SIG-M5 treated with dmso at 0.1 percent for 504 hours (cell line): ENCODE measurements at regions not wholly inside any gene's neighbourhood (a gene's known extent, or its start where the extent isn't known, plus 50 kb on each side); places are given as distances from the start of the nearest gene placed in this dataset.
"Not testable (repeated sequence)": the region's sequence is repeated elsewhere in the genome, so short reads cannot be mapped to it uniquely, and the experiment has no call there.

Experiments
- DNase-seq: peaks from one replicate; lab custom pipeline; 2025; ENCODE audit not compliant: unreplicated experiment; lab: John Stamatoyannopoulos, UW

GRCh38 chr6:8969747-8970146 is 534.4 kb upstream of the SLC35B3 start:
- DNase-seq, result no peak

- DNase-seq, result peak; percentile 2
Measured at GRCh38 chr6:8958894-8959511, 523.7 kb upstream of the SLC35B3 start.

DNA sequence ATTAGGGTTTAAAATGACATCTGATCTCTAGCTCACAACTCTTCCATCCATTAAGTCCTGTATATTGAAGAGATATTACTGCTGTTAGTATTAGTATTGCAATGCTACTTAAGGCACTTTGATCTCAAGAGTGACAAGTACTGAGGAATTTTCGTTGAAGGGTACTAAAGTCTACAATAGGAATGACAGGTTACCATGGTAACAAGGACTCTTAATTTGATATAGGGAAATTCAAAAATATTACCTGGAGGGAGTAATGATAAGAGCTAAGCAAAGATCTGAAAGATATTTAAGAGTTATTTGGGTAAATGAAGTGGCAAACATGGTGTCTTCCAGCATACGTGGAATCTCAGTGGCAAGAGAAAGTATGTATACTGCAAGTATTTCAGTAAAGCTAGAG is 518.0 kb upstream of the SLC35B3 start:
- no peak for DNase-seq

DNA sequence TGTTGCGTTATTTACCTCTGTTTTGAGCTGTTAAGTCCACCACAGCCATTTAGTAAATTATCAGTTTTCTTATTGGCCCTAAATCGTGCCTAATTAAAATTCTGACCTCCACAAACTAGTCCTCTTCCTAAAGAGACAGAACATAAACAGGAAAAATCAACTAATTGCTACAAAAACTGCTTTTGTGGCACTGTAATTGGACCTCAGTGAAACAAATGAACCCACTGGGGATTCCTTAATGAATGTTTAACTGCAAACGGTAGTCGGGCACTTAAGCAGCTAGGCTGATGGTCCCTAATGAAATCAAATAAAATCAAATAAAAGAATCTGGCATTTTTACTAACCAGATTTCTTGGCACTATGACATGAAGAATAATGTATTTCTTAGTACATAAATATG is 513.4 kb upstream of the SLC35B3 start:
- DNase-seq, result no peak

DNA sequence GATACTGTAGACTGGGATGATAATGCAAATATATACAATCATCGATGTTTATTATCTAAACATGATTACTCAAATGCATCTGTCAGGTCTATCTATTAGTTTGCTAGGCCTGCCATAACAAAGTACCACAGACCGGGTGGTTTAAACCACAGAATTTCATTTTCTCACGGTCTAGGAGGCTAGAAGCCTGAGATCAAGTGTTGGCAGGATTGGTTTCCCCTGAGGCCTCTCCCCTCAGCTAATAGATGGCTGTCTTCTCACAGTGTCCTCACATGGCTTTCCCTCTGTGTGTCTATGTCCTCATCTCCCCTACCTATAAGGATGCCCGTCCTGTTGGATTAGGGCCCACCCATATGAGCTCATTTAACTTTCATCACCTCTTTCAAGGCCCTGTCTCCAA is 512.6 kb upstream of the SLC35B3 start:
- DNase-seq, result no peak

GRCh38 chr6:8944548-8944947 is 509.2 kb upstream of the SLC35B3 start:
- DNase-seq, result no peak

- no peak for DNase-seq
Measured at GRCh38 chr6:8943073-8943472, 507.7 kb upstream of the SLC35B3 start.

DNA sequence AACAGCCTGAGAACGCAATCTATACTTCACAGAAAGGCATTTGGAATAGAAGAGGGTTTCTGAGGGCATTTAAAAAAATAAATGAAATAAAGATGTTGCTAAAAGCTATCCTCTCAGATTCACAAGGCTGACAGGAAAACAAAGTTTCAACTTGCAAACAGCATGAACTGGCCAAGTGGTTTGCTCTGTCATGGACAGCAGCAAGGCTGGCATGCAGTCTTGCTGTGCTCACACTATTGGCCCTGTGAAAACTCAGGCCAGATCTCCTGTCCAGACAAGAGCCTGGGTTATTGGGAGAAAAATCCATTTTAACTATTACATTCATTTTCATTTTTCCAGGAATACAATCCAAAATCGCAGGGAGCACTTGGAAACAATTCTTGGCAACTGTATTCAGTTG is 506.2 kb upstream of the SLC35B3 start:
- no peak for DNase-seq

GRCh38 chr6:8940356-8940755 is 505.0 kb upstream of the SLC35B3 start:
- no peak for DNase-seq

DNA sequence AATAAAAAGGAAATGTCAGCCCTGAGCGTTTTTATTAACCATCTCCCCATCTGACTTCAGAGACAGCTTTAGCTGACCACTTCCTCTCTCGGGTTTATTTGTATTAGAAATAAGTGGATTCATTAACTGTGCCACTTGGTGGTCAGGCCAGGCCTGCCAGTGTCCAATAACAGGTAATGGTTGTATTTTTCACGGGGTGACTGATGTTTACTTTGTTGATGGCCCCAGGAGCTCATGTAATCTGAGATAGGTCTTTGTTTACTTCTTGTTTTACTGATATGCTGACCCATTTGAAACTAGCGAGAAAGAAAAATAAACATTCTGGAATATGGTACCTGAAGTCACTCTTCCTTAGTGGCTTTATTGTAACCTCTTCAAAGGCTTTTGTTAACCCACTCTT is 504.3 kb upstream of the SLC35B3 start:
- no peak for DNase-seq

DNA sequence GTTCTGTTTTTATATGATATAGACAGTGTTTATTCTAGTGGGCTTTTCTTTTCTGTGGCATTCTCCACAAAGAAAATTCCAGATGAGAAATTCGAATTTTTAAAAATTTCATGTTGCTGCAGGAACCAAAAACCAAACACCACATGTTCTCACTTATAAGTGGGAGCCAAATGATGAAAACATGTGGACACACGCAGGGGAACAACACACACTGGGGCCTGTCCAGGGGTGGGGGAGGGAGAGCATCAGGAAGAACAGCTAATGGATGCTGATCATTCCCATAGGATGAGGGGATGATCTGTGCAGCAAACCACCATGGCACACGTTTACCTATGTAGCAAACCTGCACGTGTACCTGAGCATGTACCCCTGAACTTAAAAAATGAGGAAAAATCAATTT is 499.0 kb upstream of the SLC35B3 start:
- DNase-seq, result no peak

DNA sequence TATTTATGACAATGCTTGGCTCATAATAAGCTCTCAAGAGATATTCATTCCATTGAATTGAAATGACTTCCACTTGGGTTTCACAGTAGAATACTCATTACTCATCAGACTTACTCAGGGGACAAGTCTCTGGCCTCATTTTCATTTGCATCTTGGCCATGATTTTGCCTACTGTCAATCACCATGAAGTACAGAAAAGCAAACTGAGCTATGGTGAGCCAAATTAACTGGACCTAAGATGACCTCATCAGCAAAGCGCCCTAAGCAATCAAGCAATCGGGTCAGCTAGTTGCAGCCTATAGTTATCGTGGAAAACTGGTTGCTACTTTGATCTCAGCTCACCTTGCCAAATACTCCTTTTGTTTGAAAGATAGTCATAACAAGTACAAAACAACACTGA is 494.7 kb upstream of the SLC35B3 start:
- DNase-seq, result no peak

GRCh38 chr6:8920244-8920643 is 484.9 kb upstream of the SLC35B3 start:
- not testable (repeated sequence) for DNase-seq

DNA sequence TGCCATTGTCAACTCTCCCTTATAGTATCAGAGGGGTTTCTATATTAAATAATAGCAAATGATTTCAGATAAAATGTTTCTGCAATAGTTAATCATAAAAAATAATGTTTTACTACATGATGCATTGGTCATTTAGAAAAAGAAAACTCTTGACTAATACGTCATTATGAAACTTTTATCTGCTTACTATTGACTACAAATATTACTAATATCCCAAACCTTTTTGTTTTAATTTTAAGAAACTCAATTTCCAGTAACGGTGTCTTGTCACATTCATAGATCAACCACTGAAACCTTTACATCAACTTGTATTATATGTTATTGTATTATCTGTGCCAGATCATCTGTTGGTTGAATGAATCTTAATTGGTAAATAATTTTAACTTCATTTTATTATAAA is 482.9 kb upstream of the SLC35B3 start:
- DNase-seq, result no peak

DNA sequence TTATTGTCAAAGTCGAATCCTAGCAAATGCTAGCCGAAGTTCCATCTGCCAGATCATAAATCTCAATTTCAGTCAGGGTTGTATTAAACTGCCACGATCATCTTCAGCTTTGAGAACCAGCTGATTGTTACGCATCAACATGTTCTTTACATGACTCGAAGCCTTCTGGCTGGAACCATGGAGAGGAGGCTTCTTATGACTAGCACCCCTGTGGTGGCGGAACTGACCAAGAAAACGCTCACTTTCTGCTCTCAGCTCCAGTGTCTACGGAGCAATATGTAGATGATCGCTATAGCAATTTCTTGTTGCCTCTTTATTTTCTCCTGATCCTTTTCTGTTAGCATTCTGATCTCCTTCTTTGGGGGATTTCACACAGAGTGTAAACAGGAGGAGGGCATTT is 479.4 kb upstream of the SLC35B3 start:
- no peak for DNase-seq

DNA sequence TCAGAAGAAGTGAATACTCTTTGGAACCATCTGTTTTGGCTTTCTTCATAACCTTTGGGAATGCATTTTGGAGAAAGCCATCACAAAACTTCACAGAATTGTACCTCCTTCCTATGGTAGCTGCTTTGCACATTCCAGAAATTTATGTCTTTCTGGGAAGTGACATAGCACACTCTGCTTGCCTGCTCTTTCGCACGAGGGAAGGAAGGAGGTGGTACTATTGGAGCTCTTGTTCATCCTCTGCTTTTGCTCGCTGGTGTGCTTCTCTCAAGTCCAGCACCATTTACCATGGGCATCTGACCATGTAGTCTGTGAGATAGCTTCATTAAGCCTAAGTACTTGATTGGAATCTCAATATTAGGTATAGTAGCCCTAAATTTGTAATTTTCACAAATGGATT is 473.3 kb upstream of the SLC35B3 start:
- DNase-seq, result no peak

GRCh38 chr6:8906699-8907098 is 471.4 kb upstream of the SLC35B3 start:
- DNase-seq, result no peak

DNA sequence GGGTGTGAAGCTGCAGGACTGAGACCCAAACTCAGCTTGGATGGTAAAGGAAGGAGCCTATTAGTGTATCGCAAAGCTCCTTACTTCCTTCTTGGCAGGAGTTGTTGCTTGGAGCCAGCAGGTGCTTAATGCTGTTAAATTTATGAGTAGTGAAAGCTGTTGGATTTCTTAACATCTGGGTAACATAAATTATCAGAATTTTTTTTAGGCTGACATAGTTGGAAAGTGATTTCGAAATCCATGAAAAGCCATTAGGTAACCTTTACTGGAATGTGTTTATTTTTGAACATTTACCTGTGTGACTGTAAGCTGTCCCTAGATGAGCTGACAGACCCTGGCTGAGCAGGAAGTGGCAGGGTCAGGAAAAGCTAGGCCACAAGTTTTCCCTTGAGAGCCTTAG is 470.4 kb upstream of the SLC35B3 start:
- no peak for DNase-seq

DNA sequence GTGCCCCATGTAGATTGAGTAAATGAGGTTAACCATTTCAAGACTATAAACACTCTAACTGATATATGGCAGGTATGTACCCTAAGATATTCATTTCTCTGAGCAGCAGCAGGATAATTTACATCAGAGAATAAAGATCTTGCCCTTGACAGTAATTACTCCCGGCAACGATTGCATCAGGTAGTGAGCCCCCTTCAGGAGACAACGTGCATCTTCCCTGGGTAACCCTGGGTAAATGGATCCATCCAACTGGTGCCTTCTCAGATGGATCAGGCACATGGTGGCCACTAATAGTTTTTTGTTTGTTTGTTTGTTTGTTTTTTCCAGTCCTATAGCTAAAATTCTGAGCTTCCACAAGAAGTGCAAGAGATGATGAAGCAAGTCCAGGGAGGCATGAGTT is 469.4 kb upstream of the SLC35B3 start:
- DNase-seq, result peak; percentile 6

- DNase-seq, result no peak
Measured at GRCh38 chr6:8900056-8900455, 464.7 kb upstream of the SLC35B3 start.

DNA sequence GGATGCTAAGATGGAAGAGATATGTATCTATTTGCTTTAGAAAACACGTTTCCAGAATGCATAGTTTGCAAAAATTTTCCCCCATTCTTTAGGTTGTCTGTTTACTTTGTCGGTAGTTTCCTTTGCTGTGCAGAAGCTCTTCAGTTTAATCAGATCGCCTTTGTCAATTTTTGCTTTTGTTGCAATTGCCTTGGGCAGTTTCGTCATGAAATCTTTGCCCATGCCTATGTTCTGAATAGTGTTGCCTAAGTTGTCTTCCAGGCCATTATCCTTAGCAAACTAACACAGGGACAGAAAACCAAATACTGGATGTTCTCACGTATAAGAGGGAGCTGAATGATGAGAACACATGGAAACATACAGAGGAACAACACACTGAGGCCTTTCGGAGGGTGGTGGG is 454.2 kb upstream of the SLC35B3 start:
- DNase-seq, result no peak

GRCh38 chr6:8888468-8888867 is 453.1 kb upstream of the SLC35B3 start:
- DNase-seq, result peak; percentile 40

- peak; percentile 84 for DNase-seq
Measured at GRCh38 chr6:8881663-8882062, 446.3 kb upstream of the SLC35B3 start.

DNA sequence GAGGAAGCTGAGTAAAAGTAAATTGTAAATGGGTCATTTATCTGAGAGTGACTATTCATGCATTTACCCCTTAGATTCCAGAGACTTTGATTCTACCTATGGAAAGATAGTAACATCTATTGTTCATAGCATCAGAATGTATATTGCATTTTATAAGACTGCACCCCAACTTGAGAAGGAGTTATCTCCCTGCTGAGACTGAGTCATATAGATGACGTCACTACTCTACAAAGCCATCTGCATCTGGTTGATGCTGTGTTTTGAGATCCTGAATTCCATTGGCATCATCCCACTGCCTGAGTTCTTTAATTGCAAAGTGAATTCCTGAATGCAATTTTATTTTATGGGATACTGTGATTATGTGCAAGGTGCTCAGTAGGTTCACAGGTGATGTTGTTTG is 444.0 kb upstream of the SLC35B3 start:
- no peak for DNase-seq
